K562 (cell line): ENCODE measurements at regions not wholly inside any gene's neighbourhood (a gene's known extent, or its start where the extent isn't known, plus 50 kb on each side); places are given as distances from the start of the nearest gene placed in this dataset.

Experiments
- ARID3A ChIP-seq: IDR thresholded peaks from 2 replicates; pipeline ENCODE4 v1.6.1; 2012; ENCODE audit warnings: low read depth, low read length, improper control_type of control experiment, borderline replicate concordance
- ATF1 ChIP-seq, 2 experiments: fragments of 450-650 bp in 1 of 2; IDR thresholded peaks; 2 replicates each; pipeline ENCODE4 v1.6.1; 2016; ENCODE audit warnings: missing compliant biosample characterization in 1 of 2, missing genetic modification characterization in 1 of 2
- ATF3 ChIP-seq, 2 experiments: fragments of 450-650 bp in 1 of 2; sonication (generic) in 1 of 2; formaldehyde crosslinking in 1 of 2; IDR thresholded peaks in 1 of 2; conservative IDR thresholded peaks in 1 of 2; 2 replicates each; pipeline versions ENCODE4 v1.6.1 to v1.8.1; 2016 to 2023; ENCODE audit warnings: mild to moderate bottlenecking in 2 of 2, moderate library complexity in 2 of 2, inconsistent platforms in 1 of 2, missing genetic modification reagents in 1 of 2
- CREM ChIP-seq: IDR thresholded peaks from 2 replicates; pipeline ENCODE4 v1.6.1; 2014; ENCODE audit warnings: antibody characterized with exemption, low read depth
- FOSL1 ChIP-seq: fragments of 200-800 bp; sonication (Bioruptor generic); conservative IDR thresholded peaks from 2 replicates; pipeline ENCODE4 v1.6.1; 2016; ENCODE audit warnings: missing genetic modification characterization, missing compliant biosample characterization
- HNRNPLL ChIP-seq: fragments of 200-400 bp; formaldehyde crosslinking; IDR thresholded peaks from 2 replicates; pipeline ENCODE4 v1.6.1; 2017; ENCODE audit warnings: low read length, low read depth, mild to moderate bottlenecking; ENCODE audit not compliant: poor library complexity, severe bottlenecking
- JUND ChIP-seq, 2 experiments: IDR thresholded peaks; 2 replicates in 1 of 2; 3 replicates in 1 of 2; pipeline ENCODE4 v1.6.1; 2011; ENCODE audit warnings: borderline replicate concordance in 2 of 2, low read depth in 2 of 2, low read length in 2 of 2, improper control_type of control experiment in 1 of 2, missing biosample characterization in 1 of 2, missing genetic modification characterization in 1 of 2, missing genetic modification reagents in 1 of 2
- KDM1A ChIP-seq, 2 experiments: fragments of 450-650 bp; IDR thresholded peaks; 2 replicates each; pipeline ENCODE4 v1.6.1; 2016; ENCODE audit warnings: mild to moderate bottlenecking in 2 of 2
- MAZ ChIP-seq, 2 experiments: fragments of 450-650 bp in 1 of 2; sonication (generic) in 1 of 2; formaldehyde crosslinking; IDR thresholded peaks in 1 of 2; conservative IDR thresholded peaks in 1 of 2; 2 replicates each; pipeline versions ENCODE4 v1.4.0 to v1.5.0; 2020; ENCODE audit warnings: mild to moderate bottlenecking in 1 of 2, missing genetic modification reagents in 1 of 2
- MEF2A ChIP-seq: IDR thresholded peaks from 2 replicates; pipeline ENCODE4 v1.6.1; 2011; ENCODE audit warnings: low read depth, mild to moderate bottlenecking, low read length, moderate library complexity; ENCODE audit not compliant: control insufficient read depth
- MLLT1 ChIP-seq, 2 experiments: fragments of 450-650 bp; IDR thresholded peaks; 2 replicates each; pipeline ENCODE4 v1.6.1; 2016
- NFATC3 ChIP-seq: fragments of 450-650 bp; IDR thresholded peaks from 2 replicates; pipeline ENCODE4 v1.6.1; 2017; ENCODE audit warnings: mild to moderate bottlenecking
- PTBP1 ChIP-seq: fragments of 200-400 bp; formaldehyde crosslinking; IDR thresholded peaks from 2 replicates; pipeline ENCODE4 v1.6.1; 2017; ENCODE audit warnings: low read depth, low read length
- SMC3 ChIP-seq: conservative IDR thresholded peaks from 2 replicates; pipeline ENCODE4 v1.6.1; 2011; ENCODE audit warnings: low read depth, low read length, improper control_type of control experiment; ENCODE audit not compliant: insufficient read depth
- SNRNP70 ChIP-seq: fragments of 200-400 bp; formaldehyde crosslinking; optimal IDR thresholded peaks from 2 replicates; pipeline ENCODE3; 2017; ENCODE audit warnings: low read depth, low read length
- STAG1 ChIP-seq: sonication (generic); formaldehyde crosslinking; IDR thresholded peaks from 2 replicates; pipeline ENCODE4 v1.5.0; 2020; ENCODE audit warnings: missing genetic modification reagents, borderline replicate concordance
- TAL1 ChIP-seq: fragments of 450-650 bp; IDR thresholded peaks from 2 replicates; pipeline ENCODE4 v1.6.1; 2016; ENCODE audit warnings: mild to moderate bottlenecking
- TBL1XR1 ChIP-seq, 2 experiments: IDR thresholded peaks; 2 replicates each; pipeline ENCODE4 v1.6.1; 2012; ENCODE audit warnings: improper control_type of control experiment in 2 of 2, low read length in 2 of 2, mild to moderate bottlenecking in 1 of 2
- ZBTB5 ChIP-seq: fragments of 450-650 bp; IDR thresholded peaks from 2 replicates; pipeline ENCODE4 v1.6.1; 2017; ENCODE audit warnings: antibody characterized with exemption

- no peak for TF ChIP-seq ZBTB5
- no peak for TF ChIP-seq KDM1A (IDR thresholded peaks at IDR 0.05)
- TF ChIP-seq JUND (IDR thresholded peaks at IDR 0.05; ENCODE audit: borderline replicate concordance, low read depth, low read length) = peak; percentile 42; the same call in 1 of the 2 replicates
- TF ChIP-seq JUND (tag; IDR thresholded peaks at IDR 0.05; ENCODE audit: borderline replicate concordance, low read depth, low read length) = no peak
- 0 out of 4 replicates have a peak, but pooled peaks of 1 of the 2 experiments have one; percentile 32 for TF ChIP-seq MAZ (CRISPR knock-in tag; conservative IDR thresholded peaks at IDR 0.05 in 1 of 2, IDR thresholded peaks at IDR 0.05 in 1 of 2)
- no peak for TF ChIP-seq ATF3 (IDR thresholded peaks at IDR 0.05)
- TF ChIP-seq ATF3 (CRISPR knock-in tag; conservative IDR thresholded peaks at IDR 0.05) = peak; percentile 55; the same call in 1 of the 2 replicates
- TF ChIP-seq TBL1XR1 (IDR thresholded peaks at IDR 0.05; ENCODE audit: low read length in 2 of 2) = 0 out of 4 replicates have a peak, but pooled peaks of 1 of the 2 experiments have one; percentile 16
- TF ChIP-seq HNRNPLL = no peak
- TF ChIP-seq MEF2A = no peak
- 0 out of 2 replicates have a peak, but pooled peaks have one; percentile 37 for TF ChIP-seq NFATC3
- TF ChIP-seq ARID3A = peak; percentile 82
- TF ChIP-seq CREM = peak; percentile 31; the same call in 1 of the 2 replicates
- no peak for TF ChIP-seq SNRNP70
- peak; percentile 85; the same call in 1 of the 2 replicates for TF ChIP-seq STAG1 (CRISPR knock-in tag)
- peak; percentile 96 for TF ChIP-seq SMC3
- TF ChIP-seq MLLT1 (IDR thresholded peaks at IDR 0.05) = peak in 1 of 2 experiments; percentile 54; a peak in 1 of 4 replicates
- no peak for TF ChIP-seq PTBP1
- no peak; the same call in 1 of the 2 replicates for TF ChIP-seq FOSL1 (tag)
- no peak for TF ChIP-seq ATF1 (CRISPR knock-in tag; IDR thresholded peaks at IDR 0.05)
- 0 out of 2 replicates have a peak, but pooled peaks have one; percentile 11 for TF ChIP-seq ATF1 (tag; IDR thresholded peaks at IDR 0.05)
- no peak for TF ChIP-seq TAL1
These were observed 76.9 kb upstream of the HTR4 start (continued) for GRCh38 chr5:148730942-148731898.
